HT-29 (cell line): ENCODE measurements at regions not wholly inside any gene's neighbourhood (a gene's known extent, or its start where the extent isn't known, plus 50 kb on each side); places are given as distances from the start of the nearest gene placed in this dataset.

Source experiments
- DNase-seq: peaks from one replicate; pipeline ENCODE4 v3.0.0-alpha.2; 2015; ENCODE audit warnings: low spot score

DNA sequence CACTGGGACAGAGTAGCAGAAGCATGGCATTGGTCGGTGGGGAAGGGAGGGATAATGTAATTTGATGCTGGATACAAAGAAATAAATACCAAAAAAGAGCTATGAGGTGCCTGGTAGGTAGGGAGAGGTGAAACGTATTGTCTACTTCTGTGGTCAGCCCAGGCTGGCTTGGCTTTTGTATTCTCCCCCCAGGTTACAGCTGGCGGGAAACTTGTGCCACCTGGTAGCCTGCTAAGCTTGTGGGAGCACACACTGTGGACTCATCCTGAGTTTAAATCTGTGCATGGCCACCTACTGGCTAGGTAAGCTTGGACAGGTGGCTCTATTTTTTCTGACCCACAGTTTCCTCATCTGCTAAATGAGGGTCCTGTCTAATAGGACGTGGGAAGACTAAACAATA is 165.2 kb upstream of the E2F8 start:
- DNase-seq, result no peak

DNA sequence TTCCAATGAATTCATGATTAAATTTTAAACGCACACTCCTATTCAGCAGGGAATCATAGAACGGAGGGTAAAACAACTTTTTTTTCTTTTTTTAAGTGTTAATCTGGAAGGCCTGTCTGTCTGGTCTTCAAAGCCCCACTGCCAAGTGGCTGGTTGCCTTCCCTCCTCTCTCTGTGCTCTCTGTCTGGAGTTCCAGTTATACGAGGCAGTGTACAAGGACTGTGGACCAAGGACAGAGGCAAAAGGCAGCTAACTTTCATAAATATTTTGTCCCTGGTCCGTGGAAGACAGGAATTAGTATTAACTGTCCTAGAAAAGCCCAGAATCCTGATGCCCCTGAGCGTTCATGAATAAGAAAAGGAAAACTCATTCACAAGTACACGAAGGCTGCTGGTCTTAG is 164.0 kb upstream of the E2F8 start:
- no peak for DNase-seq

DNA sequence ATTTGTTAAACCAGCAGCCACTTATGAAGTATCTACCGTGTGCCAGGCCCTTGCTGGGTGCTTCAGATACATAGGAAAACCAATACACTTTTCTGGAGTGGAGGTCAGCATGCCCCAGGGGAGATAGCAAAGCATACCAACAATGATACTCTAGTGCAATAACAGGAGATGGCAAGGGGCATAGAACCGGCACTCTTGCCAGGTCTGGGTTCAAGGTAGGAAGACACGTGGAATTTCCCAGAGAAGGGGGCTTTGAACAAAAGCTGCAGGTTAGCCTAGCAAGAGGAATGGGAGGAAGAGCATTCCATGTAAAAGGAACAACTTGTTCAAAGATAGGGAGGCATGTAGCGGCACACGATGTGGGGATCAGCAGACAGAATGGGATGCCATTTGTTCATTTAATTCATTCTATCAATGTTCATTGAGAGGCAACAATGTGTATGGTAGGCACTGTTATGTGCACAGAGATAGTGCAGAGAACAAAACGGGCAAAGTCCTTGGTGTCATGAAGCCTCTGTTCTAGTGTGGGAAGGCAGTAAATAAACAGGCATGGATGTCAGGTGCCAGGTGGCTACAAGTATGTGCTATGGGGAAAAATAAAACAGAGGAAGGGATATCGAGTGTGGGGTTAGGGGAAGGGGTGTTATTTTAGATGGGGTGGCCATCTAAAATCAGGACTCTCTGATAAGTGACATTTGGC is 162.6 kb upstream of the E2F8 start:
- DNase-seq, result no peak

DNA sequence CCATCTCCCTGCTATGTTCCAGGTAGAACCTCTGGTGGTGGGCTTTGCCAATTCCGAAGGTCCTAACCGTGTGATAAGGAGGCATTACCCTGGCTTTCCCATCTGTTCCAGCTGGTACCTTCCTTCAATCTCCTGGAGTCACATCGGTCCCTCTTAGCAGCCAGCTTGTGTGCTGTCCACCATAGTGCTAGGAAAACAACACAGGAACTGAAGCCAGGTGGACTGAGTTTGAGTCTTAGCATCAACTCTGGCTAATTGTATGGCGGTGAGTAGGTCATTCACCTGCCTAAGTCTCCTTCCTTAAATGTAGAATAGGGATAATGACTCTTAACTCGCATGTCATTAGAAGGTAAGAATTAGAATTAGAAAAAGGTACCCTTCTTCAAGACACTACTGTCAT is 159.6 kb upstream of the E2F8 start:
- no peak for DNase-seq

DNA sequence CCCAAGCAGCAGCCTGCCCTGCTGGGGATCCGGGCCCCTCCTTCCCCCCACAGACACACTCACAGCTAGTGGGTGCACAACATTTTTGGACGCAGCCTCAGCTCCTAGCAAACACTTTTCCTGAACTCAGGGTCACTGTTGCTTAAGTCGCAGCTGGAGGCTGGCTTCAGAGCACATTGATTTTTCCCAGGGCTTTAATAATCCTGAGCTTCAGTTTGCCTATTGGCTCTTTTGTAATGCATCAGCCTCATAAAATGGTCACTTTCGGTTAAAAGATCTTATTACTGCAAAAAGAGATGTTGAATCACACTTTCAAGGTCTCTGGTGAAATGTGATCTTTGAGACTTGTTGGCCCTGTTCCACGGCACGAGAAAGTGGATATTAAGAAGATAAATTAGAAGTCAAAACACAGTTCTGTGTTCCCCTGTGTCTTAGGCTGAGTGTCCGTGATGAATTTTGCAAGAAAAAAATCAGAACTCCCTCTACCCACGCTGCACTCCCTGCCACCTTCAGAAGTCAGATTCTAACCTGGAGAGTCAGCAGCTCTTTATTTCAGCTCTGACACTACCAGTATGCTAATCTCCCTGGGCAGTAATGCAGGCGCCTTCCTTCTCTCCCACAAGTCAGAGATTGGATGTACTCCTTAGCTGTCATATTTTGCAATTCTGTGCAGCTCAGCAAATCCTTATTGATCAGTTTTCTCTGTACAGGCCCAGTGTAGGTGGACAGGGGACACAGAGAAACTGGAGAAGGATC is 158.2 kb upstream of the E2F8 start:
- DNase-seq, result no peak

DNA sequence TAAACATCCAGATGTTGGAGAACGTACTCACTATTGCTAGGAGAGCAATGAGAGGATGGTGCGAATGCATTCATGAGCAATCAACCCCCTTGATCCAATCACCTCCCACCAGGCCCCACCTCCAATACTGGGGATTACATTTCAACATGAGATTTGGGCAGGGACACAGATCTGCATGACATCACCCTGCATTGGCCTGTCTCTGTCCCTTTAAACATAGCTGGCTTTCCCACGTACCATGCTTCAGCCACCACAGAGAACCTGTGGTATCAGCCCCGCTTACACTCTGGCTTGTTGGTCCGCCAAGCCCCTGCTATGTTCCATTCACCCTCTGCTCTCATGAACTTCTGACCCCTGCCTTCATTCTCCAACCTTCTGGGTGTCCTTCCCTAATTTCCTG is 157.5 kb upstream of the E2F8 start:
- no peak for DNase-seq

DNA sequence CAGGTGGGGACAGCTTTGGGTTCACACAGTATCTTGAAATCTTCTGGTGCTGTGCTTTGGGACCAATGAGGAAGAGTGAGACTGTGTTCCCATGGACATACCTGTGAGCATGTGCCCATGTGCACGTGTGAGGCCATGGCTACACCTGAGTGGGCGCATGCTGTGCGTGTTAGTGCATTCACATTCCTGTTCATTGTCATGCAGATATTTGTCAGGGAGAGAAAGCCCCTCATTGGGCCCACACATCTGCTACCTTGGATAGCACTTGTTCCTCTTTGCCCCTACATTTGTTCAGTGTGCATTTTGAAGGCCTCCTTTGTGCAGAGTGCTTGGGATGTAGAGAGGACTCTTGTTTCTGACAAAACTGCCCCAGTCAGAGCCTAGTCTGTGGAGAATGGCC is 154.3 kb upstream of the E2F8 start:
- DNase-seq, result no peak

DNA sequence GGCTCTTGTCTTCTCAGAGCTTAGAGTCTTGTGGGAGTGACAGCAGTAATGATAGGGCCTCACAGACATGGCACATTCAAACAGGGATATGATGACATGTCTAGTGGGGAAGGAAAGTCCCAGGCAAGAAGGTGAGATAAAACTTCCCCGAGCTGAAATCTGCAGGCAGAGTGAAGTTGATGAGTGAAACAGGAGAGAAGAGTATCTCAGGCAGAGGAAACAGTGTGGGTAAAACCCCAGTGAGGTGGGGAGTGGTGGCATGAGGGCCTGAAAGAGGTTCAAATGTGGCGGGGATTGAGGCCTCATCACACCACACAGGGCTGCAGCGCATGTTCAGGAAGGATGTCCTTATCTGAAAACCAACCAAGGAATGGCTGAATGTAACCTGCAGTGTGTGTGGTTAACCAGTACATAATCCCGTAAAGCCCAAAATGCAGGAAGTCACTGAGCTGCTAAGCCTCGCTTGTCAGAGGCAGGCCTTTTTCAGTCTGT is 153.8 kb upstream of the E2F8 start:
- no peak for DNase-seq

DNA sequence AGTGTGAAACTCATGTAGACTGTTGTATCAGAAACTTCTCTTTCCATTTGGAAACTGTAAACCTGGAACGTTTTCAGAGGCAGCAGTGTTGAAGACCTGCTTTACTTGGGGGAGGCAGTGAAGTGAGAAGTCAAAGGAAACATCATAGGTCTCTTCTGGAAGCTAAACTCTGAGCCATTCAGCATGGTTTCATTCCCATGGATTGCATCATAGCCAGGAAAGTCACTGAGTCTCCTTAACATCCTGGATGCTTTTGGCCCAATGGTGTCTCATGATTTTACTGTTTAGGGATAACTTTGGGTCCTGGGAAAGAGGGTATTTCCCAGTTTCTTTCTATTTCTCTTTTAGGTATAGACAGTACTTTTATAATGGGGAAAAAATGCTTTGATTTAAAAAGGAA is 153.2 kb upstream of the E2F8 start:
- no peak for DNase-seq

DNA sequence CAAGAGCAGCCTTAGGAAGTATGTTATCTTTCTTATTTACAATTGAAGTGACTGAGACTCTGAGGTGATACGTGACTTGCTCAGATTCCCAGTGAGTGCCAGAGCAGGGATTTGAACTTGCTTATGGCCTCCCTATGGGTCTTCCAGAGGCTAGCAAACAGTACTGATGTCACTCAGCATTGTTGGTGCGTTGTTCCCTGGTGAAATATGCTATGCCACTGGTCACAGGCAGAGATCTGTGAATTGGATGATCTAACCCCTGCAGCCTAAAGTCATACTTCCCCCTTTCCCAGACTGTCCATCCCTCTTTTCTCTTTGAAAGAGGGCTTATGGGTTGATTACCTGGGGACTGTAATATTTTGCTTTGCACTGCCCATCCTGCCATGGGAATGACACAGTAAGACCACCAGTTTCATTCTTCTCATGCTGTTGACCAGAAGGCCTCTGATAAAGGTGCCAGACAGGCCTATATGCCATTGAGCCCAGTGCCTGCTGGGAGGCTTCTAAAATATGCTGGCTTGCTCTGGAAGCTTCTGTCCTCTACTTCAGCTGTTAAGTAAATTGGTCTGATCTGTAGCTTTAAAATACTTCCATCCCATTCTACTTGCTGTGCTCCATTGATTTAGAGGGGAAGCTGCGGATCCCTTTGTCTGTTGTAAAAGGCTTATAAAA is 152.2 kb upstream of the E2F8 start:
- no peak for DNase-seq

DNA sequence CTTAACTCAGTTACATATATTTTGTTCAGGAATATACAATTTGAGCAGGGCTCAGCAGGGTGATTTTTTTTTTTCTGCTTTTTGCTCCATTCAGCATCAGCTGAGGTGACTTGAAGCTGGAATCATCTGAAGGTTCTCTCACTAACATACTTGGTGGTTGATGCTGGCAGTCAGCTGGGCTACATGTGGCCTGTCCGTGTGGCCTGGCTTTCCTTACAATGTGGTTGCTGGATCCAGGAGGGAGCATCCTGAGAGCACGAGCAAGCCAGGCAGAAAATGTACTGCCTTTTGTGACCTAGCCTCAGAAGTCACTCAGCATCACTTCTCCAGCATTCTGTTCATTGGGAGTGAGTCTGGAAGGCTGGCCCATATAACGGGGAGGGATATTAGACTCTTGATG is 151.6 kb upstream of the E2F8 start:
- no peak for DNase-seq

DNA sequence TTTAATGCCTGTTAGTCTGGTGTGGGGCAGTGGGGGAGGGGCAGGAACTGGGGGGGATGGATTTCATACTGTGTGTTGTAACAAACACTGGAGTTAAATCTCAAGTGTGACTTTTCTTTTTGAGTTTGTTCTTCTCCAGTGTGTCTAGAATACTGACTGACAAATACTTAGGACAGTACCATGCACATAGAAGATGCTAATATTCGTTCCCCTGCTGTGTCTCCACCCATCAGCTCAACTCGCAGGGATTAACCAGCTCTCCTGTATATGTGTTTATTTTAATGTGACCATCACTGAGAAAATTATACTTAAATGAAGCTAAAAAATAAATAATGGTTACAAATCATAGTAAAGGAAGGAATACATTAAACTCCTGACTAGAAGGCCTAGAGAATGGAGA is 150.9 kb upstream of the E2F8 start:
- no peak for DNase-seq

DNA sequence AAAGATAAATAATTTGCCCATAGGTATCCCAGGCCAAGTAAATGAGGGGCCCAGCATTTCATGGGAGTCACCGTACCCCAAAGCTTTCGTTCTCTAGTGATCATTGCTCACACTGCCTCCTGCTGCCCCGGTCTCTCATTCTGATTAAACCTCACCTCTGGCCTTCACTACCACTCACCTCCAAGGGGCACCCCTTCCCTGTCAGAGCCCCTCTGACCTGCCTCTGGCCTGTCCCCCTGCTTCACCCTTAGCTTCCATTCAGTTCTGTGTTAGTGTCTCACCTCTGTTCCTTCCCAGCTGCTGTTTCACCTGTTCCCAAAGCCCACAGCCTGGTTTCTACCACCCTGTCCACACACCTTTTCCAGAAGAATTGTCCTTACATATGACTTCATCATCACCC is 150.3 kb upstream of the E2F8 start:
- DNase-seq, result no peak

DNA sequence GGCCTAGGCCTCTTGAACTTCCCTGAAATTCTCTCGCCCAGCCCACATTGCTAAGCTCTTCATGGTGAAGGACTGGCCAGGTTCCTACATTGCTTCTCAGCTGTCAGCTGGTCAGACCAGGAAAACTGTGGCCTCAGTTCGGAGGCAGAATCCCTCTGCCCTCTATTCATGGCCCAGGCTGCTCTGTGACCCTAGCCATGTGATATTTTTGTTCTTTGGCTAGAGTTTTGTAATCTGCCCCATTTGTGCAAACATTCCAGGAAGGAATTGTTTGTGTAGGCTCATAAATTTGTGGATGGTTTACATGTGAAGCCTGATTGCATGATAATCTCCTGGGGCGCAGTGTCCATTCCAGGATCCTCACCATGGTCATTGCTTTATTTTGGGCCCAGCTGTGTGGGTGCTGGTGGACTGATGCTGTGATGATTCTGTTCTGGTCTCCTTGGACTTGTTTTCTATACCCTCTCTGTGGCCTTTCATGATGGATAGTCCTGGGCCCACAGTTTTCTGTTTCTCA is 149.1 kb upstream of the E2F8 start:
- no peak for DNase-seq

DNA sequence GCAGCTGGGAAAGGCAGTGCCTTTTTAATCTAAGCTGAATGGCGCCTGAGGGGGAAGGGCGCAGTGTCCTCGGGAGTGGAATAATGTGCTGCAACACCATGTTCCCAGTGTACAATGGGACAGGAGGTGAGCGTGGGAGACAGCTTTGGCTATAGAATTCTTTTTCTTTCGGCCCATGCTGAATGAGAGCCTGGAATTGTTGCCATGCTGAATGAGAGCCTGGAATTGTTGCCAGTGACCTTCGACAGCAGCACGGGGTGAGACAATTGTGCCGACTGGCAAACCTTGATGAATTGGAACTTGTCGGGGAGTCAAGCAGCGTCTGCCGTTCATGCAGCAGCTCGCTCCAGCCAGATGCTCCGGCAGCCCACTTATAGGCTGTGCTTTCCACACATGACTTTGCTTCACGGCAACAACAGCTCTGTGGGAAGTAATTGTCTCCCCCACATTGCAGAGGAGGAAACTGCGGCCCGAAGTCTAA is 141.4 kb upstream of the E2F8 start:
- DNase-seq, result no peak

DNA sequence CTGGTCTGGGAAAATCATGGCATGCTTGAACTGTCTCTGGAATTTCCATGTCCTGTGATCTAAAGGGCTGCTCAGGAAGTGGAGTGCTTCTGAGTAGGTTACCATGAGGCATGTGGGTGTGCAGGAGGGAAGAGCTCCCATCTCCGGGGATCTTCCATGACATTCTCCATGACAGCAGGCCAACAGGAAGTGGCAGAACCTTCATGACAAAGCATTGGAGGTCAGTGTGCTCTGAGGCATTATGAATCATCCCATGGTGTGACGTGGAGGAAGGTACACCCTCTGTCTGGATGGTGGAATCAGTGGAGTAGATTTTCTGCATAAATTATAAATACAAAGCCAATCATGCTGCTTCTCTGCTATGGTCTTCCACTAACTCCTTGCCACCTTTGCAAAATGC is 139.6 kb upstream of the E2F8 start:
- DNase-seq, result peak; percentile 17

DNA sequence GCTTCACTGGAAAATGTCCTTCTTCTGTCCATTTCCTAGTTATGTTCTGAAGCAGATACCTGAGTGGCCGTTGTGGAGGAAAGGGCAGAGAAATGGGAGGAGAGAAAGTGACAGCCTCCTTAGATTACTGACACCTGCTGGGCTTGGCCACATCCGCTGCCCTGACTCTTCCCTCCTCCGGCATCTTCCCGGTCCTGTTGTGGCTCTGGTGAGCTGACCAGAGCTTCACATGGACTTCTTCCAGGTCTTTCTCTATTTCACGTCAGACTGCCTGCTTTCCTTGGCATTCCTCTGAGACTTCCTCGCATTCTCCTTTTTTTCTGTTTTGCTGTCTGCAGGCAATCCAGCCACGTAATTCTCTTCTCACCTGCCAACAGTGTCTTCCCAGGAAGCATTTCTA is 138.7 kb upstream of the E2F8 start:
- peak; percentile 32 for DNase-seq

DNA sequence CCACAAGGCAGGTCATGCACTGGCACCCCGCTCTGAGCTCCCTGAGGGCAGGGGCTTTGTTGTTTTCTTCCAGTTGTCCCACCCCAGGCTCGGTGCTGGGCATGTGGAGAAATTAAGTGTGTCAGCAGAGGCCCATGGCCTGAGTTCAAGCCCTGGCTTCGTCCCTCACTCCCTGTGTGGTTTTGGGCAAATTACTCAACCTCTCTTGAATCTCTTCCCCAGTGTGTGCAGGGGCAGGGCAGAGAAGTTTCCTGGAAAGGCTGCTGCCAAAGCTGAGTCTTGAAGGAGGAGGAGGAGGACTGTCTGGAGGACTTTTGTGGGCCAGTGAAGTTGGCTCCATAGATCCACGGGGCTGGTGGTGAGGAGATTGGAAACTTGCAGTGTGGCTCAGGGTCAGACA is 138.1 kb upstream of the E2F8 start:
- no peak for DNase-seq

DNA sequence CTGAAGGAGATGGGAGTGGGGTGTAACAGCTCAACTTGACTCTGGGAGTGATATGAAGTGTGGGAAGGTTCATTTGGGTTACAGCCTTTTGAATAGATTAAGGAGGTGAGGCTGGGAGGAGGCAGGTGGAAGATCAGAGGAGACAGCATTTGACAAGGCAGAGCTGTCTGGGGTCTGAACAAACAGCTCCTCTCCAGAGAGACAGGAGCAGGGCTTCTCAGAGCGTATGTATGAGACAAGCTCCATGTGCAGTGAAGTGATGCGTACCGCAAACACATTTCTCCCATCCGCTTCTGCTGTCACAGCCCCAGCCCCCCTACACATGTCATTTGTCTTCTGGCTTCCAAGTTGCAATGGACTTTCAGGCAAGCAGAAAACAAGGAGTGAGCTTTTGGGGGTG is 137.1 kb upstream of the E2F8 start:
- no peak for DNase-seq

DNA sequence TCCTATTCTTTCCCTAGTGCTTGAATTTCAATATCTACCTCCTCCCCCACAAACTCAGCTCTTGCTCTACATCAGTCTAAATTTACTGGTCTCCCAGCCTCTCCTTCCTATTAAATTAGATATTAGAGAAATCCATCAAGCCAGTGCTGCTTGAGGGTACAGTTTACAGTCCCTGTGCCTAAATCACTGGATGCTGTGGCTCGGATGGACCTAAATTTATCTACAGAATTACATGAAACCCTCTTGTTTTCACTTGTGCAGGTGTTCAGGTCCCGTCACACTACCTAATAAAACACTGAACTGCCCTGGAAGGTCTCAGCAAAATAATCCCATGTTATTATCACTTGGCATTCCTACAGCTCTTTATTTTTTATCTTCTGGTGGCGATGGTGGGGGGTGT is 134.7 kb upstream of the E2F8 start:
- DNase-seq, result no peak

DNA sequence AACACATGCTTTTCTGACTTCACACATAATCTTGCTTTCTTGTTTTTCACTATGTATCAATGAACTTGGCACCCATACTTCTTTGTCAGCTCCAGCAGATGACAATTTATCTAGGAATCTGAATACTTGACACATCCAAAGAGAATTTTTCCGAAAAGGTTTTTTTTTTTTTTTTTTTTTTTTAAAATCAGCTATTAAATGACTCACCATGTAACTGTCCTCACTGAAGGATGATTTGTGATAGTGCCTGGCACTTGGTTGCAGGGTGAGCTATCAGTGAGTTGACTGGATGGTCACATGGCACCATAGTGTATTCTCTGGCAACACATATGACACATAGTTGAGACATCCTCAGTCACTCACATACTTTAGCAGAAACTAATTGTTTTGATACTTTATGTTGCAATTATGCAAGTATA is 133.4 kb upstream of the E2F8 start:
- no peak for DNase-seq

DNA sequence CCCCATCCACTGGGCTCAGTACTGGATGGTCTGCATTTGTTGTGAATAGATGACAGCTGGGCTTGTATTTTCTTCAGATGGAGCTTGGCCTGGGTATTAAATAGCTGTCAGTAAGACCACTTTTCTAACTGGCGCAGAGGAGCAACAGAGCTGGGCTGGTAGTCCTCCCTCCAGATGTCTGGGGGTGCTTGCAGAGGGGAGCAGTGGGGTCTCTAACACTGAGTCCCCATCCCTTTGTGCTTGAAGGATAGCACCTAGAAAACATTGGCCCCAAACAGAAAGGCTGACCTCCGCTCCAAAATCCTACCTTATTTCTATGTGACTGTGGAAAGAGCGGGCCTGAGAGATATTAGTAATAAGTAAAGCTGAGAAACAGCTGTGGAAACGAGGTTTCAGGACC is 131.6 kb upstream of the E2F8 start:
- DNase-seq, result no peak
